PC-9 (cell line): ENCODE measurements at regions not wholly inside any gene's neighbourhood (a gene's known extent, or its start where the extent isn't known, plus 50 kb on each side); places are given as distances from the start of the nearest gene placed in this dataset.

Experiments
- BruUV-seq: library from RNA; stranded (reverse); fragments of 400-500 nt; replicated peaks from 2 replicates; lab custom pipeline; 2021; lab: Mats Ljungman, UMichigan
- CTCF ChIA-PET: fragments of 300-600 bp; sonication (Branson Sonifier 250); formaldehyde crosslinking; loops from one replicate; lab custom pipeline; 2022; ENCODE audit warnings: antibody characterized with exemption; lab: Charles Lee
- POLR2A ChIA-PET: fragments of 300-600 bp; sonication (Branson Sonifier 250); formaldehyde crosslinking; loops from one replicate; lab custom pipeline; 2022; ENCODE audit warnings: antibody characterized with exemption; ENCODE audit not compliant: unreplicated experiment; lab: Charles Lee
- DNase-seq, 2 experiments: peaks; one replicate each; pipeline versions ENCODE4 v3.0.0 to v3.0.0-alpha.2; 2015 to 2022; ENCODE audit warnings: mixed read lengths in 1 of 2
- H2AFZ ChIP-seq: fragments of 200-600 bp; sonication (generic); 2 replicates; pipeline ENCODE4 v1.8.1; 2017; ENCODE audit warnings: antibody characterized with exemption
- H3F3A ChIP-seq: fragments of 200-600 bp; sonication (generic); 2 replicates; pipeline ENCODE4 v1.8.1; 2017; ENCODE audit warnings: antibody characterized with exemption, mild to moderate bottlenecking, low read depth; ENCODE audit not compliant: insufficient read depth
- H3K27ac ChIP-seq: fragments of 200-600 bp; sonication (generic); 2 replicates; pipeline ENCODE4 v1.6.1; 2016; ENCODE audit warnings: mixed run types
- H3K27me3 ChIP-seq: fragments of 200-600 bp; sonication (generic); 2 replicates; pipeline ENCODE4 v1.6.1; 2016; ENCODE audit warnings: low read depth, mixed run types; ENCODE audit not compliant: insufficient read depth
- H3K36me3 ChIP-seq: fragments of 200-600 bp; sonication (generic); 2 replicates; pipeline ENCODE4 v1.6.1; 2016; ENCODE audit warnings: low read depth, mixed run types
- H3K4me1 ChIP-seq: fragments of 200-600 bp; sonication (generic); replicated peaks from 2 replicates; pipeline ENCODE4 v1.6.1; 2016; ENCODE audit warnings: mixed run types; ENCODE audit not compliant: insufficient read depth
- H3K4me2 ChIP-seq: fragments of 200-600 bp; sonication (generic); 2 replicates; pipeline ENCODE4 v1.6.1; 2017; ENCODE audit warnings: mixed run types
- H3K4me3 ChIP-seq: fragments of 200-600 bp; sonication (generic); 2 replicates; pipeline ENCODE4 v1.6.1; 2016; ENCODE audit warnings: mixed run types
- H3K79me2 ChIP-seq: fragments of 200-600 bp; sonication (generic); 2 replicates; pipeline ENCODE4 v1.6.1; 2017; ENCODE audit warnings: low read depth, mixed run types
- H3K9me2 ChIP-seq: fragments of 200-600 bp; sonication (generic); 2 replicates; pipeline ENCODE4 v1.8.1; 2017; ENCODE audit warnings: mild to moderate bottlenecking; ENCODE audit not compliant: insufficient read depth
- H3K9me3 ChIP-seq: fragments of 200-600 bp; sonication (generic); 2 replicates; pipeline ENCODE4 v1.8.1; 2016; ENCODE audit warnings: low read depth; ENCODE audit not compliant: insufficient read depth
- H4K20me1 ChIP-seq: fragments of 200-600 bp; sonication (generic); 2 replicates; pipeline ENCODE4 v1.8.1; 2017; ENCODE audit not compliant: insufficient read depth
- EZH2 ChIP-seq: fragments of 200-600 bp; sonication (generic); IDR thresholded peaks from 2 replicates; pipeline ENCODE4 v1.8.0; 2017; ENCODE audit warnings: antibody characterized with exemption, low read depth
- intact Hi-C: fragments of 100-400 bp; cut with micrococcal nuclease; formaldehyde crosslinking; loops from one replicate; pipeline ENCODE4 v1.10.0; 2022; ENCODE audit not compliant: unreplicated experiment
- TF ChIP-seq, protein P1 (sequence below): fragments of 200-600 bp; sonication (generic); conservative IDR thresholded peaks from 2 replicates; pipeline ENCODE4 v1.6.1; 2017; ENCODE audit warnings: mixed run types, antibody characterized with exemption, mild to moderate bottlenecking, moderate library complexity

DNA sequence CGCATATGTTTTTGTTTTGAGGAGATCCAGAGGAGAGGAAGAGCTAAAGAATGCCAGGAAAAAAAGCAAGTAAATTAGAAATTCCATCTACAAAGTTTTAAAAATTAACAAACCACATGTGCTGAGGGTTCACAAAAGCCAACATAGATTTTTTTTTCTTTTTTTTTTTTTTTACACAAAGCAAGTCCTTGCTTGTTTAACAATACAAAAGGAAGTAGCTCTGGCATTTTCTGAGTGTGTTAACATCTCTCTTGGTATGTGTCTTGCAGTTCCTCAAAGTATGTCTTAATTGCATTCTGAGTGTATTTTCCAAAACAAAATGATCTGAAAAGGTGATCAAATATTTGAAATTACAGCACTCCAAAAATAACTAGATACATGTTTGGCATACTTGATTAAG is 1682.7 kb upstream of the AGA start:
- intact Hi-C loops: no loop called here
- Histone ChIP-seq H3K4me3 (no peak overlapping the region), H3F3A (no peaks in the 10 kb centered on the region), H3K4me1 (no peaks in the 10 kb centered on the region), H3K9me2 (no peaks in the 10 kb centered on the region), H3K27me3 (no peaks in the 10 kb centered on the region), H3K4me2 (no peak overlapping the region), H4K20me1 (no peaks in the 10 kb centered on the region), H3K36me3 (no peaks in the 10 kb centered on the region), H3K79me2 (no peaks in the 10 kb centered on the region), H3K9me3 (no peaks in the 10 kb centered on the region), H3K27ac (no peak overlapping the region), H2AFZ (no peak overlapping the region)
- no TSS peak for BruUV-seq
- DNase-seq: no peak
- no peak for TF ChIP-seq EZH2
- TF ChIP-seq, protein P1, sequence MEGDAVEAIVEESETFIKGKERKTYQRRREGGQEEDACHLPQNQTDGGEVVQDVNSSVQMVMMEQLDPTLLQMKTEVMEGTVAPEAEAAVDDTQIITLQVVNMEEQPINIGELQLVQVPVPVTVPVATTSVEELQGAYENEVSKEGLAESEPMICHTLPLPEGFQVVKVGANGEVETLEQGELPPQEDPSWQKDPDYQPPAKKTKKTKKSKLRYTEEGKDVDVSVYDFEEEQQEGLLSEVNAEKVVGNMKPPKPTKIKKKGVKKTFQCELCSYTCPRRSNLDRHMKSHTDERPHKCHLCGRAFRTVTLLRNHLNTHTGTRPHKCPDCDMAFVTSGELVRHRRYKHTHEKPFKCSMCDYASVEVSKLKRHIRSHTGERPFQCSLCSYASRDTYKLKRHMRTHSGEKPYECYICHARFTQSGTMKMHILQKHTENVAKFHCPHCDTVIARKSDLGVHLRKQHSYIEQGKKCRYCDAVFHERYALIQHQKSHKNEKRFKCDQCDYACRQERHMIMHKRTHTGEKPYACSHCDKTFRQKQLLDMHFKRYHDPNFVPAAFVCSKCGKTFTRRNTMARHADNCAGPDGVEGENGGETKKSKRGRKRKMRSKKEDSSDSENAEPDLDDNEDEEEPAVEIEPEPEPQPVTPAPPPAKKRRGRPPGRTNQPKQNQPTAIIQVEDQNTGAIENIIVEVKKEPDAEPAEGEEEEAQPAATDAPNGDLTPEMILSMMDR: no peak
- ChIA-PET CTCF (interaction anchor here (0.7 kb wide), 1 partner anchor 183 kb away, joined by 4 read pairs; no protein-coding TSS in a partner anchor), POLR2A (interaction anchor here (0.8 kb wide), 1 partner anchor 73 kb away, joined by 7 read pairs; no protein-coding TSS in a partner anchor)

DNA sequence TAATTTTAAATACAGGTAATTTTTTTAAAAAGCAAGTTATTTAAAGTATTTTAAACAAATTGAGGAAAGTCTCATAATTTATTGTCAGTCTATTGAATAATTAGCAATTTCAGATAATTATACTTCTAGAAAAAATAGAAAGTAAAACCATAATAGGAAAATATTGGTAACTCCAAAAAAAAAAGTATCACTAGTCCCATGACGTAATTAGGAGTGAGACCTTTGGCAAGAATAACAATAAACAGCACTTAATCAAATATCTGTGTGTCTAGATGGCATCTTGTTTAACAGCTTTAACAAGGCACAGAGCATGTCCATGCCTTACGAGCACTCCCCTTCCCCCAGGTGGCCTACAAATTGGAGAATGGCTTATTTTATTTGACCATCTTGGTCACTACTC is 1683.6 kb upstream of the AGA start:
- DNase-seq: no peak
- H3F3A ChIP-seq: no peaks in the 10 kb centered on the region
- CTCF ChIA-PET: no interaction called here

DNA sequence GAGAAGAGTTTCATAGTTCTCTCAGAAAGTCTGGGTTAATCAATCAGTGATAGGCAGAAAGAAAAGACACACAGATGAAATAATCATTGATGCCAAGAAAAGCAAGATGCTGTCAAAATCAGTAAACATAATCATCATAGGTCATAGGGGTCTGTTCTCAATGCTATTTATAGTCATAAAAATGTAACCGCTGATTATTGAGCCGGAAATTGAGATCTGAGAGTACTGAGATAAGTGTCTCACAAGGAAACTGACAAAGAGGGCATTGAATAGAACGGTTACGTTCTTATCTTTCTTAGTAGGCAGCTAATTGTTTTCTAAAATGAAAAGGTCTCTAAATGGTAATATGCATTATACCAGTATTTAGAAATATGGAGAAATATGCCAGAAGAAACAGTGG is 1686.1 kb upstream of the AGA start:
- intact Hi-C loops: no loop called here
- H3K79me2 ChIP-seq: no peaks in the 10 kb centered on the region
- no peaks in the 10 kb centered on the region for H4K20me1 ChIP-seq
- no peaks in the 10 kb centered on the region for H3K9me3 ChIP-seq
- POLR2A ChIA-PET: no interaction called here
- DNase-seq: no peak
- H3K4me1 ChIP-seq: no peaks in the 10 kb centered on the region
- no peaks in the 10 kb centered on the region for H3F3A ChIP-seq
- CTCF ChIA-PET: no interaction called here
- no peak overlapping the region for H3K4me3 ChIP-seq
- H2AFZ ChIP-seq: no peak overlapping the region
- no peaks in the 10 kb centered on the region for H3K27me3 ChIP-seq
- H3K27ac ChIP-seq: no peak overlapping the region
- H3K9me2 ChIP-seq: no peaks in the 10 kb centered on the region
- no peaks in the 10 kb centered on the region for H3K36me3 ChIP-seq
- H3K4me2 ChIP-seq: no peak overlapping the region
- no TSS peak for BruUV-seq
- no peak for TF ChIP-seq EZH2
- TF ChIP-seq, protein P1: no peak

More for the DNA sequence above, 1683.6 kb upstream of the AGA start:
- no peak overlapping the region for H2AFZ ChIP-seq
- BruUV-seq: no TSS peak
- no peak overlapping the region for H3K4me2 ChIP-seq
- H3K4me1 ChIP-seq: no peaks in the 10 kb centered on the region
- no peaks in the 10 kb centered on the region for H4K20me1 ChIP-seq
- no peaks in the 10 kb centered on the region for H3K27me3 ChIP-seq
- no peaks in the 10 kb centered on the region for H3K9me2 ChIP-seq
- intact Hi-C loops: no loop called here
- no peaks in the 10 kb centered on the region for H3K9me3 ChIP-seq
- H3K27ac ChIP-seq: no peak overlapping the region
- H3K4me3 ChIP-seq: no peak overlapping the region
- TF ChIP-seq EZH2: no peak
- TF ChIP-seq, protein P1: no peak
- H3K36me3 ChIP-seq: no peaks in the 10 kb centered on the region
- POLR2A ChIA-PET: no interaction called here
- H3K79me2 ChIP-seq: no peaks in the 10 kb centered on the region
